ENCODE measurements at regions not wholly inside any gene's neighbourhood (a gene's known extent, or its start where the extent isn't known, plus 50 kb on each side); places are given as distances from the start of the nearest gene placed in this dataset.

- no peaks in the 10 kb centered on the region for H3K79me2 ChIP-seq (ENCODE audit: insufficient read depth, low read depth)
- H3K9ac ChIP-seq = no peak overlapping the region
- H4K20me1 ChIP-seq (ENCODE audit: insufficient read depth) = no peaks in the 10 kb centered on the region
- H3K27ac ChIP-seq = no peak overlapping the region
- no peaks in the 10 kb centered on the region for H3K4me1 ChIP-seq (ENCODE audit: low read depth, poor library complexity, severe bottlenecking)
- H3K4me3 ChIP-seq (IDR thresholded peaks at IDR 0.05; ENCODE audit: insufficient read depth, low read depth, low read length) = no peak overlapping the region
- TF ChIP-seq CTCF (conservative IDR thresholded peaks at IDR 0.05; ENCODE audit: low read depth, low read length) = no peak
- H3K36me3 ChIP-seq (ENCODE audit: insufficient read depth) = no peaks in the 10 kb centered on the region
- H2AFZ ChIP-seq (ENCODE audit: low read depth) = no peak overlapping the region
- no peaks in the 10 kb centered on the region for H3K27me3 ChIP-seq (ENCODE audit: insufficient read depth, low read depth)
- no peak overlapping the region for H3K4me2 ChIP-seq
Observed at GRCh38 chr2:75320898-75321598, 121.7 kb upstream of the TACR1 start.

GRCh38 chr2:75319951-75320350 lies 120.6 kb upstream of the TACR1 start:
- Histone ChIP-seq H3K4me2 (no peak overlapping the region), H3K27me3 (ENCODE audit: insufficient read depth, low read depth) (no peaks in the 10 kb centered on the region), H3K9ac (no peak overlapping the region), H2AFZ (ENCODE audit: low read depth) (no peak overlapping the region), H3K4me1 (ENCODE audit: low read depth, poor library complexity, severe bottlenecking) (no peaks in the 10 kb centered on the region), H3K4me3 (IDR thresholded peaks at IDR 0.05; ENCODE audit: insufficient read depth, low read depth, low read length) (no peak overlapping the region), H3K27ac (no peak overlapping the region), H4K20me1 (ENCODE audit: insufficient read depth) (no peaks in the 10 kb centered on the region), H3K79me2 (ENCODE audit: insufficient read depth, low read depth) (no peaks in the 10 kb centered on the region), H3K36me3 (ENCODE audit: insufficient read depth) (no peaks in the 10 kb centered on the region)
- TF ChIP-seq CTCF (conservative IDR thresholded peaks at IDR 0.05; ENCODE audit: low read depth, low read length) = no peak

GRCh38 chr2:75317802-75318201 lies 118.5 kb upstream of the TACR1 start:
- no peak overlapping the region for H3K4me2 ChIP-seq
- no peaks in the 10 kb centered on the region for H3K36me3 ChIP-seq (ENCODE audit: insufficient read depth)
- no peaks in the 10 kb centered on the region for H4K20me1 ChIP-seq (ENCODE audit: insufficient read depth)
- no peaks in the 10 kb centered on the region for H3K27me3 ChIP-seq (ENCODE audit: insufficient read depth, low read depth)
- H3K27ac ChIP-seq = no peak overlapping the region
- no peak for TF ChIP-seq CTCF (conservative IDR thresholded peaks at IDR 0.05; ENCODE audit: low read depth, low read length)
- no peaks in the 10 kb centered on the region for H3K79me2 ChIP-seq (ENCODE audit: insufficient read depth, low read depth)
- no peak overlapping the region for H3K4me3 ChIP-seq (IDR thresholded peaks at IDR 0.05; ENCODE audit: insufficient read depth, low read depth, low read length)
- no peaks in the 10 kb centered on the region for H3K4me1 ChIP-seq (ENCODE audit: low read depth, poor library complexity, severe bottlenecking)
- no peak overlapping the region for H2AFZ ChIP-seq (ENCODE audit: low read depth)
- no peak overlapping the region for H3K9ac ChIP-seq

GRCh38 chr2:75317316-75317715 lies 118.0 kb upstream of the TACR1 start:
- Histone ChIP-seq H3K27ac (no peak overlapping the region), H3K4me1 (ENCODE audit: low read depth, poor library complexity, severe bottlenecking) (peaks cover 2% of the 10 kb centered on the region), H4K20me1 (ENCODE audit: insufficient read depth) (no peaks in the 10 kb centered on the region), H3K36me3 (ENCODE audit: insufficient read depth) (no peaks in the 10 kb centered on the region), H3K27me3 (ENCODE audit: insufficient read depth, low read depth) (no peaks in the 10 kb centered on the region), H3K4me3 (IDR thresholded peaks at IDR 0.05; ENCODE audit: insufficient read depth, low read depth, low read length) (no peak overlapping the region), H2AFZ (ENCODE audit: low read depth) (no peak overlapping the region), H3K4me2 (no peak overlapping the region), H3K79me2 (ENCODE audit: insufficient read depth, low read depth) (no peaks in the 10 kb centered on the region), H3K9ac (no peak overlapping the region)
- no peak for TF ChIP-seq CTCF (conservative IDR thresholded peaks at IDR 0.05; ENCODE audit: low read depth, low read length)

Measured in KMS-11 (cell line).